Skeletal muscle tissue (tissue), 3 donors: ENCODE measurements at regions not wholly inside any gene's neighbourhood (a gene's known extent, or its start where the extent isn't known, plus 50 kb on each side); places are given as distances from the start of the nearest gene placed in this dataset.

ENCODE experiments used
- H3K27ac ChIP-seq: one replicate; pipeline ENCODE4 v1.7.0; 2013; ENCODE audit warnings: mild to moderate bottlenecking, low read depth, low read length, inconsistent platforms
- H3K27me3 ChIP-seq, 3 donors: one replicate each; pipeline ENCODE4 v1.7.0; 2013; ENCODE audit warnings: low read length in 3 of 3; ENCODE audit not compliant: control insufficient read depth in 3 of 3, insufficient read depth in 3 of 3
- H3K36me3 ChIP-seq, 3 donors: one replicate each; pipeline ENCODE4 v1.7.0; 2013; ENCODE audit warnings: low read length in 3 of 3; ENCODE audit not compliant: control insufficient read depth in 3 of 3, insufficient read depth in 3 of 3
- H3K4me1 ChIP-seq, 3 donors: one replicate each; pipeline ENCODE4 v1.7.0; 2013; ENCODE audit warnings: low read length in 3 of 3, mild to moderate bottlenecking in 3 of 3; ENCODE audit not compliant: control insufficient read depth in 3 of 3, insufficient read depth in 3 of 3
- H3K4me3 ChIP-seq, 3 donors: one replicate each; pipeline ENCODE4 v1.7.0; 2013; ENCODE audit warnings: low read length in 3 of 3
- H3K9ac ChIP-seq, 3 donors: one replicate each; pipeline ENCODE4 v1.7.0; 2013; ENCODE audit warnings: low read length in 3 of 3, mild to moderate bottlenecking in 3 of 3, moderate library complexity in 2 of 3, low read depth in 1 of 3
- H3K9me3 ChIP-seq, 3 donors: one replicate each; pipeline ENCODE4 v1.7.0; 2013; ENCODE audit warnings: low read length in 3 of 3; ENCODE audit not compliant: control insufficient read depth in 3 of 3
- donor health status: Osteomylitis.

DNA sequence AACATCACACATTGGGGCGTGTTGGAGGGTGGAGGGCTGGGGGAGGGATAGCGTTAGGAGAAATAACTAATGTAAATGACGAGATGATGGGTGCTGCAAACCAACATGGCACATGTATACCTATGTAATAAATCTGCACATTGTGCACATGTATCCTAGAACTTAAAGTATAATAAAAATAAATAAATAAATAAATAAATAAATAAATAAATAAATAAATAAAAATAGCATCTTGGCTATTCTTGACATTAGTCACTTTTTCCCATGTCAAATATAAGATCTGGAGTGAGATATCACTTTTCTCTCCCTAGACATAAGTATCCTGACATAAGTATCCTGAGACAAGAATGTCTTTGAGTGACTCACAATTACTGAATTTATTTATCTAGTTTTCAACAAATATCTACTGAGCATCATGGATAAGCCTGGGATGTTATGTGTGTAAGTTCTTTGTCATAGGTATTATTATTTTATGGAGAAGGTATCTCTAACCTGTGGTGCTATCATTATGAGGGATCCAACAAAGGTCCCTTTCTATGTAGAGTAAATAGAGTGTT lies 691.3 kb downstream of the SORCS1 start:
- Histone ChIP-seq H3K9me3 (no peaks in the 10 kb centered on the region), H3K27ac (no peak overlapping the region), H3K4me1 (no peaks in the 10 kb centered on the region), H3K27me3 (no peaks in the 10 kb centered on the region), H3K36me3 (no peaks in the 10 kb centered on the region), H3K9ac (no peak overlapping the region), H3K4me3 (no peak overlapping the region)

- Histone ChIP-seq H3K27me3 (no peaks in the 10 kb centered on the region), H3K36me3 (no peaks in the 10 kb centered on the region), H3K4me1 (no peaks in the 10 kb centered on the region), H3K9ac (no peak overlapping the region), H3K27ac (no peak overlapping the region), H3K4me3 (no peak overlapping the region), H3K9me3 (no peaks in the 10 kb centered on the region)
These were observed 697.0 kb downstream of the SORCS1 start for GRCh38 chr10:106467506-106467905.

DNA sequence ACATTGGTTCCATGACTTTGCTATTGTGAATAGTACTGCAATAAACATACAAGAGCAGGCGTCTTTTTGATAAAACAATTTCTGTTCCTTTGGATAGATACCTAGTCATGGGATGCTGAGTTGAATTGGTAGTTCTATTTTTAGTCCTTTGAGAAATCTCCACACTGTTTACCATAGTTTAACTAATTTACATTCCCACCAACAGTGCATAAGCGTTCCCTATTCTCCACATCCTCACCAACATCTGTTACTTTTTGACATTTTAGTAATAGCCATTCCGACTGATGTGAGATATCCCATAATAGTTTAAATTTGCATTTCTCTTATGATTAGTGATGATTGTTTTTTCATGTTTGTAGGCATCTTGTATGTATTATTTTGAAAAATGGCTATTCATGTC lies 707.0 kb downstream of the SORCS1 start:
- Histone ChIP-seq H3K4me3 (no peak overlapping the region), H3K27ac (no peak overlapping the region), H3K9ac (no peak overlapping the region)

DNA sequence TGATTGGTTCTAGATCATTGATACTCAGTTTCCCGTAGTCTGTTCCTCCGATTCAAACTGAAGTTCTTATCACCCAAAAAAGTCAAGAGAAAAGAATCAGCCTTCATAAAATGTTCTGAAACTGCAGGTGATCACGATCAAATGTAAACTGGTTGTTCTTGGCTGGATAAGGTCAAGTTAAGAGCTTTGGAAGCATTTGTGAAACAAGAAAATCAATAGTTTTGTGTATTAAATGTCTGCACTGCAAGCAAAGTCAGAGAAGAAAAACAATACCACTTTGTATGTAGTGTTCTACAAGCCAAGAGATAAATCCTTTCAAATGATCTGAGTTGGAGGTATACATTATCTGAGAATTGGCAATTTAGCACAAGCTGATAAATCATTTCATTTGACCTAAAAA lies 710.3 kb downstream of the SORCS1 start:
- Histone ChIP-seq H3K9me3 (no peaks in the 10 kb centered on the region), H3K27ac (no peak overlapping the region), H3K9ac (no peak overlapping the region), H3K27me3 (no peaks in the 10 kb centered on the region), H3K36me3 (no peaks in the 10 kb centered on the region), H3K4me3 (no peak overlapping the region), H3K4me1 (no peaks in the 10 kb centered on the region)

More for the DNA sequence above, 707.0 kb downstream of the SORCS1 start:
- no peaks in the 10 kb centered on the region for H3K9me3 ChIP-seq
- H3K4me1 ChIP-seq = no peaks in the 10 kb centered on the region
- H3K36me3 ChIP-seq = no peaks in the 10 kb centered on the region
- no peaks in the 10 kb centered on the region for H3K27me3 ChIP-seq

- no peaks in the 10 kb centered on the region for H3K9me3 ChIP-seq
- no peak overlapping the region for H3K27ac ChIP-seq
- H3K4me1 ChIP-seq = no peaks in the 10 kb centered on the region
- no peak overlapping the region for H3K4me3 ChIP-seq
- no peaks in the 10 kb centered on the region for H3K27me3 ChIP-seq
- no peaks in the 10 kb centered on the region for H3K36me3 ChIP-seq
- H3K9ac ChIP-seq = no peak overlapping the region
These were observed 713.5 kb downstream of the SORCS1 start for GRCh38 chr10:106450966-106451365.

DNA sequence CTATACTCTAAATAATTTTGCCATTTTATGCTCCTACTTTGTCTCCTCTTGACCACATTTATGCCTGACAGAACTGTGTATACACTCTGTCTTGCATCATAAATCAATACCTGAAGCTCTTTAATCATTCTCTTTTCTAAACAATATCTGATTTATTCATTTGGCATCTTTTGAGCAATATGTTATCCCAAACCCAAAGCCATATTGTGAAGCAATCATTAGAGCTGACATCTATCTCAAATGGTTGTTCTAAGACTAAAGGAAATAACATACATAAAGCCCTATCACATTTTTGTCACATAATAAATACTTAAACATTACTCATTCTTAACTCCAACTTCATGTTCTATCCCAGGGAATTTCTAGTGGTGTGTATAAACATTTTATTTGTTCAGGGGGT lies 717.6 kb downstream of the SORCS1 start:
- Histone ChIP-seq H3K4me3 (no peak overlapping the region), H3K9ac (no peak overlapping the region), H3K36me3 (no peaks in the 10 kb centered on the region)

DNA sequence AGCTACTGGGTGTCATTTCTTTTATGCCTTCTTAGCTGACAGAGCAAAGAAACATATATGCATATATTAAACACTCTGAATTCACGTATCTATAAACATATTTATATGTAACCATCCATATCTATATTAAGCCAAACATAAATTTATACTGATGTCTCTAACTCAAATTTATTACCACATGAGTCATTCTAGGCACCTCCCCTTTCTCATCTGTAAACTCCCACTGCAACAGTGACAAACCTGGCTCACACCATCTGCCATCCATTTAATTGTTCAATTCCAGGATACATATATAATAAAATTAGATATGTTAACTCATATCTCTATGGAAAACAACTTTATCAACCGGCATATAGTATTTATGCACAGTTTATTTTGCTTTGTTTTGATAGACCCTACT lies 722.3 kb downstream of the SORCS1 start:
- H3K36me3 ChIP-seq = no peaks in the 10 kb centered on the region
- no peak overlapping the region for H3K9ac ChIP-seq
- H3K9me3 ChIP-seq = no peaks in the 10 kb centered on the region
- H3K27ac ChIP-seq = no peak overlapping the region
- no peaks in the 10 kb centered on the region for H3K27me3 ChIP-seq
- H3K4me3 ChIP-seq = no peak overlapping the region
- H3K4me1 ChIP-seq = no peaks in the 10 kb centered on the region

More for the DNA sequence above, 717.6 kb downstream of the SORCS1 start:
- Histone ChIP-seq H3K4me1 (no peaks in the 10 kb centered on the region), H3K9me3 (no peaks in the 10 kb centered on the region), H3K27me3 (no peaks in the 10 kb centered on the region), H3K27ac (no peak overlapping the region)

DNA sequence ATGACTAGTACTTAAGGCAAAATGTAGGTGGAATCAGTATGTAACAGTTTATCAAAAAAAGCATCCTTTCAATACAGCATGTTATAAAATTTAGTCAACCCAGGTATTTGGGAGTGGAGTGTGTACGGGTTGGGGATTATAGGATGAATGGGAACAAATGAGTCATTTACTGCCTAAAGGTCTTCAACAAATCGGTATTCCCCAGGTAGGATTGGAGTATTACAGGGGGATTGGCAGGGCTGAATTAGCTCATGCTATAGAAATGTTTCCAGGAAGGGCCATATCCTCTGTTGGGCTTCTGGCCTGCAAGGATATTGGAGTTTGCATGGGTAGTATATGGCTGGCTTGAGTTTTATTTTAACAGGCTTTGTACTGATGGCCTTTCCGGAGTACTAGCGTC lies 723.7 kb downstream of the SORCS1 start:
- no peaks in the 10 kb centered on the region for H3K9me3 ChIP-seq
- H3K4me1 ChIP-seq = no peaks in the 10 kb centered on the region
- no peaks in the 10 kb centered on the region for H3K36me3 ChIP-seq
- no peak overlapping the region for H3K9ac ChIP-seq
- no peak overlapping the region for H3K4me3 ChIP-seq
- no peak overlapping the region for H3K27ac ChIP-seq
- H3K27me3 ChIP-seq = no peaks in the 10 kb centered on the region

- Histone ChIP-seq H3K27ac (no peak overlapping the region), H3K4me3 (no peak overlapping the region), H3K27me3 (no peaks in the 10 kb centered on the region), H3K36me3 (no peaks in the 10 kb centered on the region), H3K9me3 (no peaks in the 10 kb centered on the region), H3K9ac (no peak overlapping the region), H3K4me1 (no peaks in the 10 kb centered on the region)
These were observed 724.2 kb downstream of the SORCS1 start for GRCh38 chr10:106440355-106440754.

GRCh38 chr10:106439366-106439765 lies 725.1 kb downstream of the SORCS1 start:
- Histone ChIP-seq H3K27ac (no peak overlapping the region), H3K9me3 (no peaks in the 10 kb centered on the region), H3K27me3 (no peaks in the 10 kb centered on the region), H3K9ac (no peak overlapping the region), H3K4me1 (no peaks in the 10 kb centered on the region), H3K4me3 (no peak overlapping the region), H3K36me3 (no peaks in the 10 kb centered on the region)

- H3K4me1 ChIP-seq = no peaks in the 10 kb centered on the region
- H3K27me3 ChIP-seq = no peaks in the 10 kb centered on the region
- H3K36me3 ChIP-seq = no peaks in the 10 kb centered on the region
- H3K9me3 ChIP-seq = no peaks in the 10 kb centered on the region
- H3K27ac ChIP-seq = no peak overlapping the region
- no peak overlapping the region for H3K9ac ChIP-seq
- no peak overlapping the region for H3K4me3 ChIP-seq
These were observed 726.1 kb downstream of the SORCS1 start for GRCh38 chr10:106438386-106438785.
